ENCODE measurements at regions not wholly inside any gene's neighbourhood (a gene's known extent, or its start where the extent isn't known, plus 50 kb on each side); places are given as distances from the start of the nearest gene placed in this dataset.

DNA sequence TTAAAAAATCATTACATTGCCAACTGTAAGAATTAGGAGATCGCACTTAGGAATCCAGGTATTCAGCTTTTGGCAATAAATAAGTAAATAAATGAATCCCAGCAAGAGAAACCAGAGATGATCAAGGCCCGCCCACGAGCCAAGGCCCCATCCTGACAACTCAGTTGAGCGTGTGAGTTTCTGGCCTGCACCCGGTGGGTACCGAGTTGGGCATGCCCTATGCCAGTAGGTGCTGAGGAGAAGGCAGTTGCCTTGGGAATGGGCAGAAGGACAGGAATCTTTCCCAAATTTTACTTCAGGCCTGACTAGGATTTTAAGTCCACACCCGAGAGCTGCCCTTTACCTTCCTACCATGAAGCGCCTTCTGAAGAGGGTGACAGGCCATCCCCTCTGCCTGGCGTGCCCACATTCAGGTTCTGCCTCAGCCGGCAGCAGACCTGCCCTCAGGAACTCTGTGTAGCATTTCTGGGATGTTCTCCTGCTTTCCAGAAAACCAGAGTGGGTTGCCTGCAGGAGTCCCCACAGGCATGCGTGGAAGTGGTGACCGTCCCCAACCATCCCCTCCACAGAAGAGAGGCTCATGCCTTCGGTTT, 99.3 kb upstream of the ALDH1A3 start:
- no peak overlapping the region for H3K4me2 ChIP-seq (replicated peaks; ENCODE audit: low read depth, low read length, poor library complexity, severe bottlenecking)
- ChIA-PET CTCF (no interaction called here), POLR2A (no interaction called here)
- no peak overlapping the region for H2AFZ ChIP-seq (ENCODE audit: insufficient read depth, low read depth, low read length, poor library complexity, severe bottlenecking)
- no peaks in the 10 kb centered on the region for H3K79me2 ChIP-seq (ENCODE audit: control insufficient read depth, insufficient read depth, low read length)
- DNase-seq: no peak
- intact Hi-C loops (cut with micrococcal nuclease): no loop called here
- Mint-ChIP-seq H3K9me3 (ENCODE audit: insufficient read depth) (no peaks in the 10 kb centered on the region), H3K27me3 (peaks cover 4% of the 10 kb centered on the region), H3K4me1 (no peaks in the 10 kb centered on the region), H3K27ac (no peak overlapping the region), H3K4me3 (no peak overlapping the region)
- H3K4me3 ChIP-seq (ENCODE audit: control extremely low read depth in 1 of 5, extremely low read depth in 1 of 5, insufficient read depth in 1 of 5, low read depth in 2 of 5, low read length in 4 of 5): no peak overlapping the region
- WGBS (ENCODE audit: insufficient coverage): 79% methylated on average over 9 of the region's 13 CpGs
- H3K9me3 ChIP-seq (ENCODE audit: control extremely low read depth in 1 of 3, control insufficient read depth in 2 of 3, insufficient read depth in 1 of 3, low read length in 2 of 3): no peaks in the 10 kb centered on the region
- H3K9ac ChIP-seq (ENCODE audit: low read length): no peak overlapping the region
- H3K36me3 ChIP-seq (replicated peaks in 1 of 2; ENCODE audit: control extremely low read depth in 1 of 2, control insufficient read depth in 1 of 2, extremely low read depth in 1 of 2, insufficient read depth in 2 of 2, low read length in 1 of 2): no peaks in the 10 kb centered on the region
- no peaks in the 10 kb centered on the region for H3K4me1 ChIP-seq (ENCODE audit: control insufficient read depth in 2 of 2, insufficient read depth in 2 of 2, low read length in 2 of 2)
- TF ChIP-seq EZH2 (IDR thresholded peaks at IDR 0.05; ENCODE audit: borderline replicate concordance, insufficient read depth, low read depth, low read length, poor library complexity, severe bottlenecking) (no peak), CTCF (IDR thresholded peaks at IDR 0.05) (no peak)
- no peak for ATAC-seq (ENCODE audit: low read depth)
- H3K27ac ChIP-seq (ENCODE audit: low read length in 2 of 2): no peak overlapping the region
- no peaks in the 10 kb centered on the region for H3K27me3 ChIP-seq (replicated peaks in 1 of 4; ENCODE audit: control extremely low read depth in 1 of 4, control insufficient read depth in 3 of 4, insufficient read depth in 4 of 4, low read length in 3 of 4)
- no peaks in the 10 kb centered on the region for H4K20me1 ChIP-seq (ENCODE audit: control insufficient read depth, insufficient read depth, low read length, poor library complexity, severe bottlenecking)

GRCh38 chr15:100781061-100781960, 98.3 kb upstream of the ALDH1A3 start:
- intact Hi-C loops (cut with micrococcal nuclease): no loop called here
- POLR2A ChIA-PET: no interaction called here

More at GRCh38 chr15:100781061-100781960, 98.3 kb upstream of the ALDH1A3 start:
- Histone ChIP-seq H3K9ac (ENCODE audit: low read length) (no peak overlapping the region), H3K27ac (ENCODE audit: low read length in 2 of 2) (no peak overlapping the region), H4K20me1 (ENCODE audit: control insufficient read depth, insufficient read depth, low read length, poor library complexity, severe bottlenecking) (no peaks in the 10 kb centered on the region), H3K79me2 (ENCODE audit: control insufficient read depth, insufficient read depth, low read length) (no peaks in the 10 kb centered on the region), H3K4me3 (ENCODE audit: control extremely low read depth in 1 of 5, extremely low read depth in 1 of 5, insufficient read depth in 1 of 5, low read depth in 2 of 5, low read length in 4 of 5) (no peak overlapping the region), H3K4me2 (replicated peaks; ENCODE audit: low read depth, low read length, poor library complexity, severe bottlenecking) (no peak overlapping the region), H3K36me3 (replicated peaks in 1 of 2; ENCODE audit: control extremely low read depth in 1 of 2, control insufficient read depth in 1 of 2, extremely low read depth in 1 of 2, insufficient read depth in 2 of 2, low read length in 1 of 2) (no peaks in the 10 kb centered on the region), H3K27me3 (replicated peaks in 1 of 4; ENCODE audit: control extremely low read depth in 1 of 4, control insufficient read depth in 3 of 4, insufficient read depth in 4 of 4, low read length in 3 of 4) (no peaks in the 10 kb centered on the region), H3K4me1 (ENCODE audit: control insufficient read depth in 2 of 2, insufficient read depth in 2 of 2, low read length in 2 of 2) (no peaks in the 10 kb centered on the region), H2AFZ (ENCODE audit: insufficient read depth, low read depth, low read length, poor library complexity, severe bottlenecking) (no peak overlapping the region), H3K9me3 (ENCODE audit: control extremely low read depth in 1 of 3, control insufficient read depth in 2 of 3, insufficient read depth in 1 of 3, low read length in 2 of 3) (no peaks in the 10 kb centered on the region)
- no peak for ATAC-seq (ENCODE audit: low read depth)
- Mint-ChIP-seq H3K9me3 (ENCODE audit: insufficient read depth) (no peaks in the 10 kb centered on the region), H3K4me1 (no peaks in the 10 kb centered on the region), H3K27me3 (peaks cover 4% of the 10 kb centered on the region), H3K27ac (no peak overlapping the region), H3K4me3 (no peak overlapping the region)
- CTCF ChIA-PET: no interaction called here
- no peak for DNase-seq
- 86% methylated on average over 11 of the region's 11 CpGs for WGBS (ENCODE audit: insufficient coverage)
- TF ChIP-seq CTCF (IDR thresholded peaks at IDR 0.05): no peak
- no peak for TF ChIP-seq EZH2 (IDR thresholded peaks at IDR 0.05; ENCODE audit: borderline replicate concordance, insufficient read depth, low read depth, low read length, poor library complexity, severe bottlenecking)
